GM13976 (cell line): ENCODE measurements at regions not wholly inside any gene's neighbourhood (a gene's known extent, or its start where the extent isn't known, plus 50 kb on each side); places are given as distances from the start of the nearest gene placed in this dataset.

Experiments used
- DNase-seq: peaks from one replicate; pipeline ENCODE4 v3.0.0; 2012; ENCODE audit warnings: low spot score
- CTCF ChIP-seq: IDR thresholded peaks from 2 replicates; pipeline ENCODE4 v1.5.1; 2012; ENCODE audit warnings: borderline replicate concordance, mild to moderate bottlenecking; ENCODE audit not compliant: insufficient read depth; ENCODE audit errors: extremely low read depth, missing control alignments, control extremely low read depth
- in situ Hi-C: fragments of 300-500 bp; cut with MboI; formaldehyde crosslinking; loops from one replicate; pipeline ENCODE4 v1.12.0; 2022; ENCODE audit warnings: low sequenced_read_pairs, mixed read lengths, inconsistent platforms; ENCODE audit not compliant: unreplicated experiment

DNA sequence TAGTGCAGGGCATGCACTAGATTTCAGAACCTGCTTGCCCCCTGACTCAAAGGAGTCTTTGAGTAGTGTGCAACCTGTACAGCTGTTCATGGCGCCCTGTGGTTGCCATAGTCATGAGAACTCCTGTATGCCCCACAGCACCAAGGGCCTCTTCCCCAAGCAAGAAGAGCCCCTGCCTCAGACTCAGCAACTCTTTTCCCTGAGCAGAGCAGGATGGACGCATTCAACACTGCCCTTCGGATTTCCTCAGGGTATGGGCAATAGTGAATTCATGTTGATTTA, 89.7 kb upstream of the KLF13 start:
- DNase-seq: no peak
- in situ Hi-C loops: loop anchor here (10.0 kb wide), 1 partner anchor 88 kb away; the partner anchor contains the start of gene KLF13
- no peak for TF ChIP-seq CTCF

GRCh38 chr15:31238906-31239305, 87.7 kb upstream of the KLF13 start:
- in situ Hi-C loops: loop anchor here (10.0 kb wide), 1 partner anchor 86 kb away; the partner anchor contains the start of gene KLF13
- DNase-seq: no peak
- TF ChIP-seq CTCF: no peak

- TF ChIP-seq CTCF: no peak
- no peak for DNase-seq
- in situ Hi-C loops: loop anchor here (10.0 kb wide), 1 partner anchor 85 kb away; the partner anchor contains the start of gene KLF13
Observed at GRCh38 chr15:31239409-31239808, 87.2 kb upstream of the KLF13 start.

- no peak for DNase-seq
- no peak for TF ChIP-seq CTCF
- in situ Hi-C loops: no loop called here
Observed at GRCh38 chr15:31241888-31242522, 84.6 kb upstream of the KLF13 start.

DNA sequence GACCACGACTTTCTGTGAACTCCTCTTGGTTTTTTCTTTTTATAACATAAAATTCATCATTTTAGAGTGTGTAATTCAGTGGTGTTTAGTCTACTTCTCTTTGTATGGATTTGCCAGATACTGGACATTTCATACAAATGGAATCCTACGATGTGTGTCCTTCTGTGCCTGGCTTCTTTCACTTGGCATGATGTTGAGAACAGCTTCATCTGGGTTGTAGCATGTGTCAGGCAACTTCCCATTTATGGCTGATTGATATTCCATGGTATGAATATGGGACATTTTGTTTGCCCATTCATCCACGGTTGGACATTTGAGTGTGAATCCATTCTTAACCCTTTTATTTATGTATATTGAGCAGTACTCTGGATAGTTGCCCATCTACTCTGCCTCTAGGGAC, 82.7 kb upstream of the KLF13 start:
- DNase-seq: no peak
- TF ChIP-seq CTCF: no peak
- in situ Hi-C loops: no loop called here

- in situ Hi-C loops: no loop called here
- TF ChIP-seq CTCF: no peak
- no peak for DNase-seq
Observed at GRCh38 chr15:31245135-31245689, 81.4 kb upstream of the KLF13 start.
